ENCODE measurements at regions not wholly inside any gene's neighbourhood (a gene's known extent, or its start where the extent isn't known, plus 50 kb on each side); places are given as distances from the start of the nearest gene placed in this dataset.

- H3K4me3 ChIP-seq (ENCODE audit: low read depth, low read length): no peak overlapping the region
- no peak for TF ChIP-seq CTCF (IDR thresholded peaks at IDR 0.05; ENCODE audit: low read depth, low read length)
These were observed 60.5 kb downstream of the KLHDC7A start for GRCh38 chr1:18541046-18541795.

- no peak for TF ChIP-seq CTCF (IDR thresholded peaks at IDR 0.05; ENCODE audit: low read depth, low read length)
These were observed 61.6 kb downstream of the KLHDC7A start for GRCh38 chr1:18542351-18542750.

GRCh38 chr1:18546026-18546425 lies 65.3 kb downstream of the KLHDC7A start:
- no peak for TF ChIP-seq CTCF (IDR thresholded peaks at IDR 0.05; ENCODE audit: low read depth, low read length)
- no peak overlapping the region for H3K4me3 ChIP-seq (ENCODE audit: low read depth, low read length)

More at GRCh38 chr1:18542351-18542750, 61.6 kb downstream of the KLHDC7A start:
- H3K4me3 ChIP-seq (ENCODE audit: low read depth, low read length): no peak overlapping the region

- TF ChIP-seq CTCF (IDR thresholded peaks at IDR 0.05; ENCODE audit: low read depth, low read length): no peak
- H3K4me3 ChIP-seq (ENCODE audit: low read depth, low read length): no peak overlapping the region
These were observed 66.7 kb downstream of the KLHDC7A start for GRCh38 chr1:18547460-18547859.

GRCh38 chr1:18548643-18549042 lies 67.9 kb downstream of the KLHDC7A start:
- no peak overlapping the region for H3K4me3 ChIP-seq (ENCODE audit: low read depth, low read length)
- no peak for TF ChIP-seq CTCF (IDR thresholded peaks at IDR 0.05; ENCODE audit: low read depth, low read length)

- H3K4me3 ChIP-seq (ENCODE audit: low read depth, low read length): no peak overlapping the region
- no peak for TF ChIP-seq CTCF (IDR thresholded peaks at IDR 0.05; ENCODE audit: low read depth, low read length)
These were observed 68.4 kb downstream of the KLHDC7A start for GRCh38 chr1:18549106-18549505.

- H3K4me3 ChIP-seq (ENCODE audit: low read depth, low read length): no peak overlapping the region
- no peak for TF ChIP-seq CTCF (IDR thresholded peaks at IDR 0.05; ENCODE audit: low read depth, low read length)
These were observed 69.2 kb downstream of the KLHDC7A start for GRCh38 chr1:18549906-18550305.
